B cell (primary cell): ENCODE measurements at regions not wholly inside any gene's neighbourhood (a gene's known extent, or its start where the extent isn't known, plus 50 kb on each side); places are given as distances from the start of the nearest gene placed in this dataset.

Experiments
- ATAC-seq: fragments of 200-7000 bp; cut with Tn5 transposase; one replicate; pipeline ENCODE4 v1.10.0; 2021; ENCODE audit warnings: low read depth, mild to moderate bottlenecking, moderate number of reproducible peaks, moderate library complexity
- CTCF ChIA-PET: fragments of 350-600 bp; sonication (Branson Sonifier 250); formaldehyde crosslinking; loops from one replicate; lab custom pipeline; 2021; ENCODE audit warnings: antibody characterized with exemption, inconsistent platforms; lab: Charles Lee
- POLR2A ChIA-PET: fragments of 350-600 bp; sonication (Branson Sonifier 250); formaldehyde crosslinking; loops from one replicate; lab custom pipeline; 2021; ENCODE audit warnings: antibody characterized with exemption; lab: Charles Lee
- DNase-seq: peaks from one replicate; pipeline ENCODE4 v3.0.0; 2013
- H2AFZ ChIP-seq: 2 replicates; pipeline ENCODE4 v1.6.1; 2012; ENCODE audit warnings: mild to moderate bottlenecking, low read depth, low read length; ENCODE audit not compliant: insufficient read depth, poor library complexity, severe bottlenecking
- H3K27ac ChIP-seq, 2 donors: 1 replicate in 1 of 2; 2 replicates in 1 of 2; pipeline ENCODE4 v1.5.1; 2012 to 2013; ENCODE audit warnings: low read length in 2 of 2, mild to moderate bottlenecking in 2 of 2, moderate library complexity in 1 of 2
- H3K27me3 ChIP-seq, 4 experiments: fragments of 200-600 bp in 1 of 4; sonication (generic) in 1 of 4; replicated peaks in 1 of 4; 1 replicate in 2 of 4; 2 replicates in 2 of 4; pipeline versions ENCODE4 v1.6.1 to v1.7.0; 2013 to 2016; ENCODE audit warnings: low read length in 3 of 4, mild to moderate bottlenecking in 2 of 4, mixed read lengths in 1 of 4, moderate library complexity in 1 of 4; ENCODE audit not compliant: insufficient read depth in 4 of 4, control insufficient read depth in 3 of 4; ENCODE audit errors: control extremely low read depth in 1 of 4
- H3K36me3 ChIP-seq, 2 experiments: replicated peaks in 1 of 2; 1 replicate in 1 of 2; 2 replicates in 1 of 2; pipeline versions ENCODE4 v1.6.1 to v1.7.1; 2013; ENCODE audit warnings: low read length in 1 of 2; ENCODE audit not compliant: insufficient read depth in 2 of 2, control insufficient read depth in 1 of 2; ENCODE audit errors: control extremely low read depth in 1 of 2, extremely low read depth in 1 of 2
- H3K4me1 ChIP-seq, 2 donors: fragments of 200-600 bp in 1 of 2; sonication (generic) in 1 of 2; 1 replicate in 1 of 2; 2 replicates in 1 of 2; pipeline versions ENCODE4 v1.5.1 to v1.6.1; 2013 to 2017; ENCODE audit warnings: low read length in 2 of 2; ENCODE audit not compliant: control insufficient read depth in 2 of 2, insufficient read depth in 2 of 2
- H3K4me2 ChIP-seq: replicated peaks from 2 replicates; pipeline ENCODE3; 2012; ENCODE audit warnings: mild to moderate bottlenecking, low read depth, low read length; ENCODE audit not compliant: poor library complexity, severe bottlenecking
- H3K4me3 ChIP-seq, 5 experiments: fragments of 200-600 bp in 1 of 5; sonication (generic) in 1 of 5; 1 replicate in 3 of 5; 2 replicates in 2 of 5; pipeline versions ENCODE4 v1.5.1 to v1.7.0; 2011 to 2016; ENCODE audit warnings: low read length in 4 of 5, mild to moderate bottlenecking in 4 of 5, low read depth in 2 of 5, control low read depth in 1 of 5, moderate library complexity in 1 of 5; ENCODE audit not compliant: insufficient read depth in 1 of 5; ENCODE audit errors: control extremely low read depth in 1 of 5, extremely low read depth in 1 of 5
- H3K79me2 ChIP-seq: fragments of 200-600 bp; sonication (generic); one replicate; pipeline ENCODE4 v1.6.0; 2016; ENCODE audit warnings: low read length; ENCODE audit not compliant: control insufficient read depth, insufficient read depth
- H3K9ac ChIP-seq: fragments of 200-600 bp; sonication (generic); 2 replicates; pipeline ENCODE4 v1.6.1; 2017; ENCODE audit warnings: mild to moderate bottlenecking, low read length, moderate library complexity
- H3K9me3 ChIP-seq, 3 donors: one replicate each; pipeline versions ENCODE4 v1.6.1 to v1.7.1; 2013; ENCODE audit warnings: low read length in 2 of 3; ENCODE audit not compliant: control insufficient read depth in 2 of 3, insufficient read depth in 1 of 3; ENCODE audit errors: control extremely low read depth in 1 of 3
- H4K20me1 ChIP-seq: 2 replicates; pipeline ENCODE4 v1.6.0; 2012; ENCODE audit warnings: mild to moderate bottlenecking, low read length; ENCODE audit not compliant: insufficient read depth, control insufficient read depth, poor library complexity, severe bottlenecking
- H3K27ac Mint-ChIP-seq: one replicate; pipeline ENCODE4 v1.8.0; 2021; ENCODE audit warnings: mixed read lengths
- H3K27me3 Mint-ChIP-seq: one replicate; pipeline ENCODE4 v1.8.0; 2021; ENCODE audit warnings: mixed read lengths
- H3K4me1 Mint-ChIP-seq: one replicate; pipeline ENCODE4 v1.8.0; 2021; ENCODE audit warnings: mixed read lengths
- H3K4me3 Mint-ChIP-seq: one replicate; pipeline ENCODE4 v1.8.0; 2021; ENCODE audit warnings: mixed read lengths
- H3K9me3 Mint-ChIP-seq: one replicate; pipeline ENCODE4 v1.8.0; 2022; ENCODE audit warnings: mixed read lengths; ENCODE audit not compliant: insufficient read depth
- CTCF ChIP-seq: fragments of 200-600 bp; IDR thresholded peaks from one replicate; pipeline ENCODE4 v1.8.0; 2022; ENCODE audit warnings: antibody characterized with exemption, mild to moderate bottlenecking
- EZH2 ChIP-seq: IDR thresholded peaks from 2 replicates; pipeline ENCODE4 v1.6.1; 2012; ENCODE audit warnings: borderline replicate concordance, low read depth, mild to moderate bottlenecking, moderate library complexity, low read length; ENCODE audit not compliant: insufficient read depth, poor library complexity, severe bottlenecking
- WGBS: methylation state at CpG from one replicate; pipeline ENCODE4 v1.1.5; 2013; ENCODE audit warnings: missing lambda C conversion rate; ENCODE audit not compliant: insufficient coverage; 5-methylcytosine and 5-hydroxymethylcytosine counted together
- intact Hi-C: fragments of 100-400 bp; cut with micrococcal nuclease; formaldehyde crosslinking; loops from one replicate; pipeline ENCODE4 v1.10.0; 2022

GRCh38 chr12:85549640-85550039 lies 269.6 kb downstream of the ALX1 start:
- Histone ChIP-seq H3K27ac (no peak overlapping the region), H3K79me2 (no peaks in the 10 kb centered on the region), H2AFZ (no peak overlapping the region), H3K9ac (no peak overlapping the region), H3K9me3 (no peaks in the 10 kb centered on the region), H3K27me3 (no peaks in the 10 kb centered on the region), H3K4me2 (no peak overlapping the region), H3K36me3 (no peaks in the 10 kb centered on the region), H4K20me1 (no peaks in the 10 kb centered on the region), H3K4me3 (no peak overlapping the region), H3K4me1 (no peaks in the 10 kb centered on the region)
- ATAC-seq, result no peak
- no peak for DNase-seq
- H3K27ac Mint-ChIP-seq, result no peak overlapping the region
- ChIA-PET CTCF (no interaction called here), POLR2A (no interaction called here)
- no peaks in the 10 kb centered on the region for H3K4me1 Mint-ChIP-seq
- no peaks in the 10 kb centered on the region for H3K9me3 Mint-ChIP-seq
- no peak for TF ChIP-seq CTCF
- TF ChIP-seq EZH2, result no peak
- intact Hi-C loops, result no loop called here
- H3K4me3 Mint-ChIP-seq, result no peak overlapping the region
- no peaks in the 10 kb centered on the region for H3K27me3 Mint-ChIP-seq
- WGBS, result no CpG with 5 or more reads among the region's 2 CpGs

DNA sequence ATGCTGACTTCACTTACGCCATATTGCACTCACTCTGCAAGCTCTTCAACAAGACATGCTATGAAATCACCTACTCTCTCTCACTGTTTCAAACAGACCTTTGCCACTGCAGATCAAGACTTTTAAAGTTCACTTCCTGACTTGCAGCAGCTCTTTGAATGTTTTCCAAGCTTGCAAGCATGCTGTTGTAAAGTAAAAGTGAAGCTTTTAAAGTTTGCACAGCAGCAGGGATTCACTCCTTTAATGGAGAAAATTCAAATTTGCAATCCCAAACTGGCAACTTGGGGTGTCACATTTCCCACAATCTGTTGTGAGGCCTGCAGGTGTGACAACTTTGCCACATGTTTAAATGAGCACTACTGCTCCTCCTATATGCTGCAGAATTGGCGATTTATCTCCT lies 270.9 kb downstream of the ALX1 start:
- Histone ChIP-seq H3K27ac (no peak overlapping the region), H3K79me2 (no peaks in the 10 kb centered on the region), H3K4me3 (no peak overlapping the region), H3K9ac (no peak overlapping the region), H3K4me2 (no peak overlapping the region), H3K27me3 (no peaks in the 10 kb centered on the region), H2AFZ (no peak overlapping the region), H3K4me1 (no peaks in the 10 kb centered on the region), H3K9me3 (no peaks in the 10 kb centered on the region), H4K20me1 (no peaks in the 10 kb centered on the region), H3K36me3 (no peaks in the 10 kb centered on the region)
- Mint-ChIP-seq H3K27ac (no peak overlapping the region), H3K4me3 (no peak overlapping the region), H3K4me1 (no peaks in the 10 kb centered on the region), H3K27me3 (no peaks in the 10 kb centered on the region), H3K9me3 (no peaks in the 10 kb centered on the region)
- ChIA-PET CTCF (no interaction called here), POLR2A (no interaction called here)
- DNase-seq (no peak), ATAC-seq (no peak)
- no peak for TF ChIP-seq CTCF
- 100% methylated on average over 2 of the region's 2 CpGs for WGBS
- intact Hi-C loops, result no loop called here
